Kidney epithelial cell (primary cell): ENCODE measurements at regions not wholly inside any gene's neighbourhood (a gene's known extent, or its start where the extent isn't known, plus 50 kb on each side); places are given as distances from the start of the nearest gene placed in this dataset.

Experiments
- DNase-seq: peaks from one replicate; pipeline ENCODE4 v3.0.0-alpha.2; 2010; ENCODE audit warnings: low read depth
- H3K27me3 ChIP-seq: 2 replicates; pipeline ENCODE4 v1.6.0; 2011; ENCODE audit warnings: low read length; ENCODE audit not compliant: control insufficient read depth, insufficient read depth
- H3K36me3 ChIP-seq: 2 replicates; pipeline ENCODE4 v1.5.1; 2011; ENCODE audit warnings: low read length; ENCODE audit not compliant: control insufficient read depth, insufficient read depth
- H3K4me3 ChIP-seq: 2 replicates; pipeline ENCODE4 v1.5.1; 2011; ENCODE audit warnings: low read depth, mild to moderate bottlenecking, control low read depth, low read length
- TF ChIP-seq, protein P1 (sequence below): IDR thresholded peaks from 2 replicates; pipeline ENCODE4 v1.5.1; 2011; ENCODE audit warnings: mild to moderate bottlenecking, moderate library complexity, low read length, control low read depth, inconsistent platforms; ENCODE audit not compliant: insufficient read depth, poor library complexity, severe bottlenecking

GRCh38 chr11:44456544-44457300 lies 108.7 kb upstream of the CD82 start:
- no peak for DNase-seq
- H3K27me3 ChIP-seq = no peaks in the 10 kb centered on the region
- H3K36me3 ChIP-seq = no peaks in the 10 kb centered on the region
- H3K4me3 ChIP-seq = no peak overlapping the region
- TF ChIP-seq, protein P1, sequence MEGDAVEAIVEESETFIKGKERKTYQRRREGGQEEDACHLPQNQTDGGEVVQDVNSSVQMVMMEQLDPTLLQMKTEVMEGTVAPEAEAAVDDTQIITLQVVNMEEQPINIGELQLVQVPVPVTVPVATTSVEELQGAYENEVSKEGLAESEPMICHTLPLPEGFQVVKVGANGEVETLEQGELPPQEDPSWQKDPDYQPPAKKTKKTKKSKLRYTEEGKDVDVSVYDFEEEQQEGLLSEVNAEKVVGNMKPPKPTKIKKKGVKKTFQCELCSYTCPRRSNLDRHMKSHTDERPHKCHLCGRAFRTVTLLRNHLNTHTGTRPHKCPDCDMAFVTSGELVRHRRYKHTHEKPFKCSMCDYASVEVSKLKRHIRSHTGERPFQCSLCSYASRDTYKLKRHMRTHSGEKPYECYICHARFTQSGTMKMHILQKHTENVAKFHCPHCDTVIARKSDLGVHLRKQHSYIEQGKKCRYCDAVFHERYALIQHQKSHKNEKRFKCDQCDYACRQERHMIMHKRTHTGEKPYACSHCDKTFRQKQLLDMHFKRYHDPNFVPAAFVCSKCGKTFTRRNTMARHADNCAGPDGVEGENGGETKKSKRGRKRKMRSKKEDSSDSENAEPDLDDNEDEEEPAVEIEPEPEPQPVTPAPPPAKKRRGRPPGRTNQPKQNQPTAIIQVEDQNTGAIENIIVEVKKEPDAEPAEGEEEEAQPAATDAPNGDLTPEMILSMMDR = peak; percentile 56

DNA sequence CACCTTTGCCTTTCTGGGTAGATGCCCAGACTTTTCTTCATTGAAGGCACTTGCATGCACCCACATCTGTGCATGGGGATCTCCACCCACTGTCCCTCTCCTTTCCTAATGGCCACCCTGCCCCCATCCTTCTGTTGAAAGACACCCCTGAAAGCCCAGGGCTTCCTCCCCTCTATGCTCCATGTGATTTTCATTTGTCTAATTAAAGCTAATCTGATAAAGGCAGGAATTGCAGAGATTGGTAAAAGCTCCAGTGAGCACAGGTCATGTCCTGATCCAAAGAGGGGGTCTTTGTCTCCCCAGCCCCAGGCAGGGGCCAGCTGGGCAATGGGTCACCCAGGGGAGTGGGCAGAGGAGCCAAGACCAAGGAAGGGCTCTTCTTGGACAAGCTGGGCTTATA lies 107.6 kb upstream of the CD82 start:
- no peak overlapping the region for H3K4me3 ChIP-seq
- H3K36me3 ChIP-seq = no peaks in the 10 kb centered on the region
- H3K27me3 ChIP-seq = no peaks in the 10 kb centered on the region
- DNase-seq = no peak
- TF ChIP-seq, protein P1 = no peak

GRCh38 chr11:44463751-44464150 lies 101.7 kb upstream of the CD82 start:
- DNase-seq = no peak
- H3K27me3 ChIP-seq = no peaks in the 10 kb centered on the region
- TF ChIP-seq, protein P1 = no peak
- H3K4me3 ChIP-seq = no peak overlapping the region
- H3K36me3 ChIP-seq = no peaks in the 10 kb centered on the region

DNA sequence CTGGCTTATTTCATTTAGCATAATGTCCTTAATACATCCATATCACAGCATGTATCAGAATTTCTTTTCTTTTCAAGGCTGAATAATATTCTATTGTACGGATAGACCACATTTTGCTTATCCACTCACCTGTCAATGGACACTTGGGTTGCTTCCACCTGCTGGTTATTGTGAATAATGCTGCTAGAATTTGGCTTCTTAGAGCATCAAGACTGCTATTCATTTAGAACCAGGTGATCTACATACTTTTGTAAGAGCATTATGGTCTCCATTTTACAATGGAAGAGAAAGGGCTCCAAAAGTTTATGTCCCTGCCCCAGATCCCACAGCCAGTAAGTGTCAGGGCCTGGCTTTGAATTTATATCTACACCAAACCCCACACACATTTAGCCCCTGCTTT lies 100.7 kb upstream of the CD82 start:
- no peaks in the 10 kb centered on the region for H3K27me3 ChIP-seq
- DNase-seq = no peak
- no peak overlapping the region for H3K4me3 ChIP-seq
- TF ChIP-seq, protein P1 = no peak
- no peaks in the 10 kb centered on the region for H3K36me3 ChIP-seq

DNA sequence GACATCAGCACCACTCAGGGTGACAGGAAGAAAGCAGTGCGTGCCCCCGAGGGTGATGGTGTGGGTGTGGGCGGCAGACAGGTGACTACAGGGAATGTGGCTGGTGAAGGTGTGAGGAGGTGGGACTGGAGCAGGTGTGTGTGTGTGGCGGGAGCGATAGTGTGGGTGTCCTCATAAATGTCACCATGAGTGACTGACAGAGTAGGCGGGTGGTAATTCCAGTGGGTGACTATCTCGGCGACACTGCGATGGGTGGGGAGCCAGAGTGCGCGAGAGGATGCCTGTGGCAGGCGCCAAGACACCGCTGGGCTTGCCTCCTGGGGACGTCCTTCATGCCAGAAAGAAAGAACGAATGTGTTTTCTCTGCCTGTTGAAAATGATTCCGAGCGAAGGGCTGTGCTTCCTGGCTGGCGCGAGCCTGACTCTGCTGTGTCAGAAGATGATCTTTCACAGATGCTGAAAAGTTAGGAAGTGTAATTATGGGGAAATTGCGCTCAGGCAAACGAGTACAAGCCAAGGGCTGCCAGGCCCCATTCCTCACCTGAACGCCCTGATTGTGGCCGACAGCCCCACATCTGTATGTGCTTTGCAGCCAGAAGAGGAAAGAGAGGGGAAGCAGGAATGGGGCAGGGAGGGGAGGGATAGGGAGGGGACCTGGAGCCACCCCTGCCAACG lies 98.8 kb upstream of the CD82 start:
- Histone ChIP-seq H3K27me3 (peaks cover 2% of the 10 kb centered on the region), H3K4me3 (no peak overlapping the region), H3K36me3 (no peaks in the 10 kb centered on the region)
- TF ChIP-seq, protein P1 = no peak
- no peak for DNase-seq
